Stomach (tissue), 4 donors: ENCODE measurements at regions not wholly inside any gene's neighbourhood (a gene's known extent, or its start where the extent isn't known, plus 50 kb on each side); places are given as distances from the start of the nearest gene placed in this dataset.

ENCODE experiments used
- CTCF ChIP-seq, 7 experiments: fragments of 450-650 bp in 4 of 7; fragments of 200-600 bp in 3 of 7; sonication (generic) in 3 of 7; IDR thresholded peaks; one replicate each; pipeline ENCODE4 v1.5.1; 2016 to 2019; ENCODE audit warnings: antibody characterized with exemption in 7 of 7, control low read depth in 2 of 7, mild to moderate bottlenecking in 1 of 7
- EP300 ChIP-seq: sonication (generic); formaldehyde crosslinking; IDR thresholded peaks from one replicate; pipeline ENCODE4 v1.6.1; 2017; ENCODE audit warnings: antibody characterized with exemption
- POLR2AphosphoS5 ChIP-seq, 3 donors: sonication (generic); formaldehyde crosslinking; IDR thresholded peaks; one replicate each; pipeline ENCODE4 v1.6.1; 2016; ENCODE audit warnings: antibody characterized with exemption in 3 of 3

- no peak for TF ChIP-seq CTCF (IDR thresholded peaks at IDR 0.05)
- no peak for TF ChIP-seq POLR2AphosphoS5 (IDR thresholded peaks at IDR 0.05)
- TF ChIP-seq EP300 = no peak
Observed at GRCh38 chr5:2167671-2168070, 284.9 kb upstream of the IRX4 start.
